Keratinocyte (primary cell): ENCODE measurements at regions not wholly inside any gene's neighbourhood (a gene's known extent, or its start where the extent isn't known, plus 50 kb on each side); places are given as distances from the start of the nearest gene placed in this dataset.

Experiments used
- DNase-seq: peaks from one replicate; pipeline ENCODE4 v3.0.0-alpha.2; 2011; ENCODE audit warnings: low read depth, missing footprints, low spot score
- FAIRE-seq: peaks from 2 replicates; lab custom pipeline; 2011; peaks lifted over from hg19 to GRCh38; lab: Jason Lieb, UNC
- H2AFZ ChIP-seq: 2 replicates; pipeline ENCODE4 v1.6.0; 2012; ENCODE audit warnings: low read length, control low read depth, inconsistent platforms; ENCODE audit not compliant: control insufficient read depth
- H3K27ac ChIP-seq: 2 replicates; pipeline ENCODE4 v1.5.1; 2011; ENCODE audit warnings: low read length; ENCODE audit not compliant: control insufficient read depth, insufficient read depth
- H3K27me3 ChIP-seq: 3 replicates; pipeline ENCODE4 v1.6.0; 2011; ENCODE audit warnings: low read length; ENCODE audit not compliant: control insufficient read depth, insufficient read depth; ENCODE audit errors: extremely low read depth
- H3K36me3 ChIP-seq, 2 experiments: 2 replicates in 1 of 2; 3 replicates in 1 of 2; pipeline ENCODE4 v1.5.1; 2011; ENCODE audit warnings: low read length in 2 of 2, mild to moderate bottlenecking in 1 of 2; ENCODE audit not compliant: control insufficient read depth in 2 of 2, insufficient read depth in 2 of 2; ENCODE audit errors: extremely low read depth in 1 of 2
- H3K4me1 ChIP-seq: 3 replicates; pipeline ENCODE4 v1.5.1; 2011; ENCODE audit warnings: low read length; ENCODE audit not compliant: control insufficient read depth, insufficient read depth; ENCODE audit errors: extremely low read depth
- H3K4me2 ChIP-seq: 3 replicates; pipeline ENCODE4 v1.6.0; 2011; ENCODE audit warnings: low read depth, low read length; ENCODE audit not compliant: control insufficient read depth, insufficient read depth; ENCODE audit errors: extremely low read depth
- H3K4me3 ChIP-seq, 3 experiments: fragments of 200-600 bp in 1 of 3; sonication (generic) in 1 of 3; 2 replicates in 2 of 3; 3 replicates in 1 of 3; pipeline ENCODE4 v1.5.1; 2011 to 2016; ENCODE audit warnings: low read length in 3 of 3, mild to moderate bottlenecking in 3 of 3, control low read depth in 2 of 3, inconsistent platforms in 1 of 3, low read depth in 1 of 3, mixed read lengths in 1 of 3, mixed run types in 1 of 3, moderate library complexity in 1 of 3; ENCODE audit not compliant: control insufficient read depth in 2 of 3, insufficient read depth in 2 of 3; ENCODE audit errors: extremely low read depth in 1 of 3
- H3K79me2 ChIP-seq: 2 replicates; pipeline ENCODE4 v1.6.0; 2012; ENCODE audit warnings: low read length; ENCODE audit not compliant: control insufficient read depth, insufficient read depth
- H3K9ac ChIP-seq: 3 replicates; pipeline ENCODE4 v1.6.0; 2011; ENCODE audit warnings: low read length; ENCODE audit not compliant: control insufficient read depth, insufficient read depth; ENCODE audit errors: extremely low read depth
- H3K9me1 ChIP-seq: 3 replicates; pipeline ENCODE4 v1.6.0; 2011; ENCODE audit warnings: low read length; ENCODE audit not compliant: control insufficient read depth, insufficient read depth; ENCODE audit errors: extremely low read depth
- H3K9me3 ChIP-seq: 2 replicates; pipeline ENCODE4 v1.5.1; 2012; ENCODE audit warnings: low read depth, low read length; ENCODE audit not compliant: control insufficient read depth
- H4K20me1 ChIP-seq: 3 replicates; pipeline ENCODE4 v1.6.0; 2011; ENCODE audit warnings: low read length; ENCODE audit not compliant: control insufficient read depth, insufficient read depth; ENCODE audit errors: extremely low read depth
- CTCF ChIP-seq, 3 experiments: IDR thresholded peaks in 1 of 3; conservative IDR thresholded peaks in 1 of 3; optimal IDR thresholded peaks in 1 of 3; 2 replicates in 2 of 3; 3 replicates in 1 of 3; pipeline versions ENCODE3 to v1.5.1; 2011; ENCODE audit warnings: low read length in 3 of 3, mild to moderate bottlenecking in 3 of 3, moderate library complexity in 2 of 3, control low read depth in 1 of 3, inconsistent platforms in 1 of 3; ENCODE audit not compliant: insufficient read depth in 2 of 3; ENCODE audit errors: extremely low read depth in 1 of 3
- EZH2 ChIP-seq: IDR thresholded peaks from one replicate; pipeline ENCODE4 v1.6.1; 2012; ENCODE audit warnings: inconsistent platforms, mild to moderate bottlenecking, low read length, moderate library complexity
- dilution Hi-C: fragments of 300-500 bp; cut with MboI; formaldehyde crosslinking; loops from one replicate; pipeline ENCODE4 v1.7.0; 2020; ENCODE audit warnings: low sequenced_read_pairs; ENCODE audit not compliant: extremely low pct_ligation_motif_present

- dilution Hi-C loops: no loop called here
- FAIRE-seq: no peak
- no peaks in the 10 kb centered on the region for H3K4me1 ChIP-seq
Observed at GRCh38 chr14:101048766-101049165, 145.2 kb upstream of the RTL1 start.

GRCh38 chr14:101049511-101049910 lies 146.0 kb upstream of the RTL1 start:
- H3K27me3 ChIP-seq: no peaks in the 10 kb centered on the region
- no peak overlapping the region for H3K4me2 ChIP-seq
- H3K9ac ChIP-seq: no peak overlapping the region
- no peak overlapping the region for H2AFZ ChIP-seq
- no peaks in the 10 kb centered on the region for H4K20me1 ChIP-seq
- H3K36me3 ChIP-seq: no peaks in the 10 kb centered on the region
- peaks cover 8% of the 10 kb centered on the region for H3K9me3 ChIP-seq
- no peaks in the 10 kb centered on the region for H3K9me1 ChIP-seq
- no peak for DNase-seq
- H3K79me2 ChIP-seq: no peaks in the 10 kb centered on the region
- dilution Hi-C loops: no loop called here
- TF ChIP-seq CTCF (optimal IDR thresholded peaks at IDR 0.05 in 1 of 3, IDR thresholded peaks at IDR 0.05 in 1 of 3, conservative IDR thresholded peaks at IDR 0.05 in 1 of 3; ENCODE audit: extremely low read depth in 1 of 3, insufficient read depth in 2 of 3, low read length in 3 of 3): no peak
- TF ChIP-seq EZH2: no peak
- H3K27ac ChIP-seq: no peak overlapping the region
- H3K4me3 ChIP-seq: no peak overlapping the region
- H3K4me1 ChIP-seq: no peaks in the 10 kb centered on the region
- FAIRE-seq: no peak

More at GRCh38 chr14:101048766-101049165, 145.2 kb upstream of the RTL1 start:
- no peak overlapping the region for H2AFZ ChIP-seq
- no peak for DNase-seq
- no peak overlapping the region for H3K4me3 ChIP-seq
- H3K9me3 ChIP-seq: peaks cover 8% of the 10 kb centered on the region
- H3K79me2 ChIP-seq: no peaks in the 10 kb centered on the region
- no peak overlapping the region for H3K27ac ChIP-seq
- H3K4me2 ChIP-seq: no peak overlapping the region
- H3K36me3 ChIP-seq: no peaks in the 10 kb centered on the region
- TF ChIP-seq EZH2 (no peak), CTCF (optimal IDR thresholded peaks at IDR 0.05 in 1 of 3, IDR thresholded peaks at IDR 0.05 in 1 of 3, conservative IDR thresholded peaks at IDR 0.05 in 1 of 3; ENCODE audit: extremely low read depth in 1 of 3, insufficient read depth in 2 of 3, low read length in 3 of 3) (no peak)
- no peaks in the 10 kb centered on the region for H3K27me3 ChIP-seq
- H4K20me1 ChIP-seq: no peaks in the 10 kb centered on the region
- no peak overlapping the region for H3K9ac ChIP-seq
- H3K9me1 ChIP-seq: no peaks in the 10 kb centered on the region
